ENCODE measurements at regions not wholly inside any gene's neighbourhood (a gene's known extent, or its start where the extent isn't known, plus 50 kb on each side); places are given as distances from the start of the nearest gene placed in this dataset.

DNA sequence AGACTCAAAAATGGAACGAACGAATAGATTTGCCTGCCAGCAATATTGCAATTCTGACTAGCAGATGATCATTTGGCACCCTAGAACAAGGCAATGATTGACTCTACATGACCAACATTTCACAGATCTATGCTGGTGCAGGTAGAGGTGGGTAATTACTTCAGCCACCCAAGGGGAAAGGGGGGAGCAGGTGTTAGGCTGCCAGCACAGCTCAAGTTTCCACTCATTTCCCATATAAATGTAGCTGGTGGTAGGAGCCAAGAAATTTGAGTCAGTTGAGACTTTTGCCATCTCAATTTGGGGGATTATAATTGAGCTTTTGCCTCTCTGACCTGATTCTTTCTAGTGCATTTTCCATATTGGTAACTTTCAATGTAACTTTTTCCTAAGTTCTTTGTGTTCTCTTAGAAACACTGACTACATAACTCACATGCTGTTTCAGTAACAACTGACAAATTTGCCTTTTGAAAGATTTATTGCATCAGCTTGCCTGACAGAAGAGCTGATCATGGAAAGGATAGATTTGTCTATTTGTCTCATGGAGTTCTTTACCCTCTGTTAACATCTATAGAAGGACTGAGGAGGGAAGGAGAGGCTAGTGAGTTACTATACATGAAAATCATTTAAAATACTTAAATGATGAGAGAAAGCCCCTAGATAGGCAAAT is 902.5 kb downstream of the ZPLD1 start:
- no peaks in the 10 kb centered on the region for H3K27me3 ChIP-seq (replicated peaks in 1 of 2; ENCODE audit: control insufficient read depth in 2 of 2, insufficient read depth in 2 of 2, low read length in 1 of 2)
- no peaks in the 10 kb centered on the region for H3K79me2 ChIP-seq (ENCODE audit: control insufficient read depth, insufficient read depth, low read length)
- H3K27ac ChIP-seq (ENCODE audit: control insufficient read depth, insufficient read depth), result no peak overlapping the region
- H3K4me3 ChIP-seq, result no peak overlapping the region
- in situ Hi-C loops (cut with MboI), result no loop called here
- CTCF ChIA-PET, result no interaction called here
- no peaks in the 10 kb centered on the region for H3K36me3 ChIP-seq (ENCODE audit: control insufficient read depth in 2 of 2, insufficient read depth in 2 of 2, low read length in 1 of 2)
- H2AFZ ChIP-seq (ENCODE audit: control insufficient read depth, low read depth, low read length), result no peak overlapping the region
- H3K9ac ChIP-seq (ENCODE audit: control insufficient read depth, insufficient read depth, low read length), result no peak overlapping the region
- no peaks in the 10 kb centered on the region for H3K9me3 ChIP-seq (replicated peaks; ENCODE audit: control insufficient read depth, insufficient read depth, low read length)
- no peaks in the 10 kb centered on the region for H4K20me1 ChIP-seq (ENCODE audit: control insufficient read depth, insufficient read depth)
- intact Hi-C loops (cut with micrococcal nuclease; ENCODE audit: unreplicated experiment), result no loop called here
- H3K4me2 ChIP-seq (ENCODE audit: control insufficient read depth, insufficient read depth), result no peak overlapping the region
- FAIRE-seq, result no peak
- RAD21 ChIA-PET (ENCODE audit: unreplicated experiment), result no interaction called here
- BruUV-seq (replicated peaks), result no TSS peak
- H3K4me1 ChIP-seq (ENCODE audit: control insufficient read depth, insufficient read depth, low read length), result no peaks in the 10 kb centered on the region
- POLR2A ChIA-PET, result no interaction called here
- SMC1A ChIA-PET (ENCODE audit: uncharacterized antibody, unreplicated experiment), result interaction anchor here (0.7 kb wide), 1 partner anchor 14 kb away, joined by 3 read pairs; no protein-coding TSS in a partner anchor
- no peak for ATAC-seq
- no peak for DNase-seq (ENCODE audit: low read depth, low spot score)
- 33% methylated on average over 2 of the region's 2 CpGs for WGBS (ENCODE audit: insufficient coverage, insufficient replicate concordance, low lambda C conversion rate, missing lambda C conversion rate)
- TF ChIP-seq, protein P1, sequence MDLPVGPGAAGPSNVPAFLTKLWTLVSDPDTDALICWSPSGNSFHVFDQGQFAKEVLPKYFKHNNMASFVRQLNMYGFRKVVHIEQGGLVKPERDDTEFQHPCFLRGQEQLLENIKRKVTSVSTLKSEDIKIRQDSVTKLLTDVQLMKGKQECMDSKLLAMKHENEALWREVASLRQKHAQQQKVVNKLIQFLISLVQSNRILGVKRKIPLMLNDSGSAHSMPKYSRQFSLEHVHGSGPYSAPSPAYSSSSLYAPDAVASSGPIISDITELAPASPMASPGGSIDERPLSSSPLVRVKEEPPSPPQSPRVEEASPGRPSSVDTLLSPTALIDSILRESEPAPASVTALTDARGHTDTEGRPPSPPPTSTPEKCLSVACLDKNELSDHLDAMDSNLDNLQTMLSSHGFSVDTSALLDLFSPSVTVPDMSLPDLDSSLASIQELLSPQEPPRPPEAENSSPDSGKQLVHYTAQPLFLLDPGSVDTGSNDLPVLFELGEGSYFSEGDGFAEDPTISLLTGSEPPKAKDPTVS (IDR thresholded peaks at IDR 0.05; ENCODE audit: low read depth, low read length), result no peak
- TF ChIP-seq FOS (IDR thresholded peaks at IDR 0.05; ENCODE audit: borderline replicate concordance, extremely low read depth, insufficient read length), result no peak
- no peak for TF ChIP-seq IRF4 (IDR thresholded peaks at IDR 0.05; ENCODE audit: low read depth, low read length)
- no peak for TF ChIP-seq RFX5 (IDR thresholded peaks at IDR 0.05; ENCODE audit: low read depth, low read length)
- TF ChIP-seq, protein P2, sequence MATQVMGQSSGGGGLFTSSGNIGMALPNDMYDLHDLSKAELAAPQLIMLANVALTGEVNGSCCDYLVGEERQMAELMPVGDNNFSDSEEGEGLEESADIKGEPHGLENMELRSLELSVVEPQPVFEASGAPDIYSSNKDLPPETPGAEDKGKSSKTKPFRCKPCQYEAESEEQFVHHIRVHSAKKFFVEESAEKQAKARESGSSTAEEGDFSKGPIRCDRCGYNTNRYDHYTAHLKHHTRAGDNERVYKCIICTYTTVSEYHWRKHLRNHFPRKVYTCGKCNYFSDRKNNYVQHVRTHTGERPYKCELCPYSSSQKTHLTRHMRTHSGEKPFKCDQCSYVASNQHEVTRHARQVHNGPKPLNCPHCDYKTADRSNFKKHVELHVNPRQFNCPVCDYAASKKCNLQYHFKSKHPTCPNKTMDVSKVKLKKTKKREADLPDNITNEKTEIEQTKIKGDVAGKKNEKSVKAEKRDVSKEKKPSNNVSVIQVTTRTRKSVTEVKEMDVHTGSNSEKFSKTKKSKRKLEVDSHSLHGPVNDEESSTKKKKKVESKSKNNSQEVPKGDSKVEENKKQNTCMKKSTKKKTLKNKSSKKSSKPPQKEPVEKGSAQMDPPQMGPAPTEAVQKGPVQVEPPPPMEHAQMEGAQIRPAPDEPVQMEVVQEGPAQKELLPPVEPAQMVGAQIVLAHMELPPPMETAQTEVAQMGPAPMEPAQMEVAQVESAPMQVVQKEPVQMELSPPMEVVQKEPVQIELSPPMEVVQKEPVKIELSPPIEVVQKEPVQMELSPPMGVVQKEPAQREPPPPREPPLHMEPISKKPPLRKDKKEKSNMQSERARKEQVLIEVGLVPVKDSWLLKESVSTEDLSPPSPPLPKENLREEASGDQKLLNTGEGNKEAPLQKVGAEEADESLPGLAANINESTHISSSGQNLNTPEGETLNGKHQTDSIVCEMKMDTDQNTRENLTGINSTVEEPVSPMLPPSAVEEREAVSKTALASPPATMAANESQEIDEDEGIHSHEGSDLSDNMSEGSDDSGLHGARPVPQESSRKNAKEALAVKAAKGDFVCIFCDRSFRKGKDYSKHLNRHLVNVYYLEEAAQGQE (IDR thresholded peaks at IDR 0.05; ENCODE audit: low read depth, low read length), result no peak
- TF ChIP-seq, protein P3, sequence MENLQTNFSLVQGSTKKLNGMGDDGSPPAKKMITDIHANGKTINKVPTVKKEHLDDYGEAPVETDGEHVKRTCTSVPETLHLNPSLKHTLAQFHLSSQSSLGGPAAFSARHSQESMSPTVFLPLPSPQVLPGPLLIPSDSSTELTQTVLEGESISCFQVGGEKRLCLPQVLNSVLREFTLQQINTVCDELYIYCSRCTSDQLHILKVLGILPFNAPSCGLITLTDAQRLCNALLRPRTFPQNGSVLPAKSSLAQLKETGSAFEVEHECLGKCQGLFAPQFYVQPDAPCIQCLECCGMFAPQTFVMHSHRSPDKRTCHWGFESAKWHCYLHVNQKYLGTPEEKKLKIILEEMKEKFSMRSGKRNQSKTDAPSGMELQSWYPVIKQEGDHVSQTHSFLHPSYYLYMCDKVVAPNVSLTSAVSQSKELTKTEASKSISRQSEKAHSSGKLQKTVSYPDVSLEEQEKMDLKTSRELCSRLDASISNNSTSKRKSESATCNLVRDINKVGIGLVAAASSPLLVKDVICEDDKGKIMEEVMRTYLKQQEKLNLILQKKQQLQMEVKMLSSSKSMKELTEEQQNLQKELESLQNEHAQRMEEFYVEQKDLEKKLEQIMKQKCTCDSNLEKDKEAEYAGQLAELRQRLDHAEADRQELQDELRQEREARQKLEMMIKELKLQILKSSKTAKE (IDR thresholded peaks at IDR 0.05; ENCODE audit: low read depth, poor library complexity, severe bottlenecking), result no peak
- no peak for TF ChIP-seq CBFB (IDR thresholded peaks at IDR 0.05; ENCODE audit: low read depth)
- TF ChIP-seq ZNF384 (IDR thresholded peaks at IDR 0.05; ENCODE audit: borderline replicate concordance, low read depth, low read length), result no peak
- TF ChIP-seq ZZZ3 (IDR thresholded peaks at IDR 0.05; ENCODE audit: control insufficient read depth, insufficient read length, low read depth), result no peak
- TF ChIP-seq, protein P4, sequence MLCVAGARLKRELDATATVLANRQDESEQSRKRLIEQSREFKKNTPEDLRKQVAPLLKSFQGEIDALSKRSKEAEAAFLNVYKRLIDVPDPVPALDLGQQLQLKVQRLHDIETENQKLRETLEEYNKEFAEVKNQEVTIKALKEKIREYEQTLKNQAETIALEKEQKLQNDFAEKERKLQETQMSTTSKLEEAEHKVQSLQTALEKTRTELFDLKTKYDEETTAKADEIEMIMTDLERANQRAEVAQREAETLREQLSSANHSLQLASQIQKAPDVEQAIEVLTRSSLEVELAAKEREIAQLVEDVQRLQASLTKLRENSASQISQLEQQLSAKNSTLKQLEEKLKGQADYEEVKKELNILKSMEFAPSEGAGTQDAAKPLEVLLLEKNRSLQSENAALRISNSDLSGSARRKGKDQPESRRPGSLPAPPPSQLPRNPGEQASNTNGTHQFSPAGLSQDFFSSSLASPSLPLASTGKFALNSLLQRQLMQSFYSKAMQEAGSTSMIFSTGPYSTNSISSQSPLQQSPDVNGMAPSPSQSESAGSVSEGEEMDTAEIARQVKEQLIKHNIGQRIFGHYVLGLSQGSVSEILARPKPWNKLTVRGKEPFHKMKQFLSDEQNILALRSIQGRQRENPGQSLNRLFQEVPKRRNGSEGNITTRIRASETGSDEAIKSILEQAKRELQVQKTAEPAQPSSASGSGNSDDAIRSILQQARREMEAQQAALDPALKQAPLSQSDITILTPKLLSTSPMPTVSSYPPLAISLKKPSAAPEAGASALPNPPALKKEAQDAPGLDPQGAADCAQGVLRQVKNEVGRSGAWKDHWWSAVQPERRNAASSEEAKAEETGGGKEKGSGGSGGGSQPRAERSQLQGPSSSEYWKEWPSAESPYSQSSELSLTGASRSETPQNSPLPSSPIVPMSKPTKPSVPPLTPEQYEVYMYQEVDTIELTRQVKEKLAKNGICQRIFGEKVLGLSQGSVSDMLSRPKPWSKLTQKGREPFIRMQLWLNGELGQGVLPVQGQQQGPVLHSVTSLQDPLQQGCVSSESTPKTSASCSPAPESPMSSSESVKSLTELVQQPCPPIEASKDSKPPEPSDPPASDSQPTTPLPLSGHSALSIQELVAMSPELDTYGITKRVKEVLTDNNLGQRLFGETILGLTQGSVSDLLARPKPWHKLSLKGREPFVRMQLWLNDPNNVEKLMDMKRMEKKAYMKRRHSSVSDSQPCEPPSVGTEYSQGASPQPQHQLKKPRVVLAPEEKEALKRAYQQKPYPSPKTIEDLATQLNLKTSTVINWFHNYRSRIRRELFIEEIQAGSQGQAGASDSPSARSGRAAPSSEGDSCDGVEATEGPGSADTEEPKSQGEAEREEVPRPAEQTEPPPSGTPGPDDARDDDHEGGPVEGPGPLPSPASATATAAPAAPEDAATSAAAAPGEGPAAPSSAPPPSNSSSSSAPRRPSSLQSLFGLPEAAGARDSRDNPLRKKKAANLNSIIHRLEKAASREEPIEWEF (IDR thresholded peaks at IDR 0.05; ENCODE audit: insufficient replicate concordance, low read depth, low read length), result no peak
- no peak for TF ChIP-seq SREBF1 (IDR thresholded peaks at IDR 0.05; ENCODE audit: low read length)
- TF ChIP-seq RBBP5 (conservative IDR thresholded peaks at IDR 0.05), result no peak
